ENCODE measurements at regions not wholly inside any gene's neighbourhood (a gene's known extent, or its start where the extent isn't known, plus 50 kb on each side); places are given as distances from the start of the nearest gene placed in this dataset.

GRCh38 chr17:15076991-15077663 is 188.0 kb downstream of the PMP22 start:
- POLR2A ChIA-PET: no interaction called here
- WGBS (ENCODE audit: low lambda C conversion rate): 44% methylated on average over 6 of the region's 6 CpGs
- TF ChIP-seq IKZF1 (IDR thresholded peaks at IDR 0.05): no peak
- TF ChIP-seq ZNF280D (CRISPR knock-in tag; IDR thresholded peaks at IDR 0.05): no peak
- no peak for TF ChIP-seq TFDP1 (CRISPR knock-in tag; IDR thresholded peaks at IDR 0.05; ENCODE audit: borderline replicate concordance)
- TF ChIP-seq LBX2 (CRISPR knock-in tag; IDR thresholded peaks at IDR 0.05; ENCODE audit: borderline replicate concordance): no peak
- no peak for TF ChIP-seq THYN1 (CRISPR knock-in tag; IDR thresholded peaks at IDR 0.05; ENCODE audit: borderline replicate concordance, low read depth)
- no peak for TF ChIP-seq NFKB2 (CRISPR knock-in tag; IDR thresholded peaks at IDR 0.05; ENCODE audit: borderline replicate concordance)
- no peak for TF ChIP-seq FOXO1 (CRISPR knock-in tag; IDR thresholded peaks at IDR 0.05)
- no peak for TF ChIP-seq PHF20 (CRISPR knock-in tag; IDR thresholded peaks at IDR 0.05)
- TF ChIP-seq MTA3 (CRISPR knock-in tag; IDR thresholded peaks at IDR 0.05): no peak
- no peak for TF ChIP-seq LCORL (IDR thresholded peaks at IDR 0.05)
- no peak for TF ChIP-seq LCORL (CRISPR knock-in tag; IDR thresholded peaks at IDR 0.05)
- TF ChIP-seq ZNF878 (CRISPR knock-in tag; IDR thresholded peaks at IDR 0.05): no peak
- TF ChIP-seq ZNF317 (CRISPR knock-in tag; IDR thresholded peaks at IDR 0.05): no peak
- no peak for TF ChIP-seq CHCHD3 (CRISPR knock-in tag; IDR thresholded peaks at IDR 0.05)
- TF ChIP-seq ZSCAN25 (CRISPR knock-in tag; IDR thresholded peaks at IDR 0.05): no peak
- TF ChIP-seq IKZF5 (CRISPR knock-in tag; IDR thresholded peaks at IDR 0.05): no peak
- no peak for TF ChIP-seq PATZ1 (CRISPR knock-in tag; IDR thresholded peaks at IDR 0.05)
- no peak for TF ChIP-seq GTF3A (CRISPR knock-in tag; conservative IDR thresholded peaks at IDR 0.05)
- TF ChIP-seq ZFP82 (CRISPR knock-in tag; IDR thresholded peaks at IDR 0.05; ENCODE audit: borderline replicate concordance): no peak

More at GRCh38 chr17:15076991-15077663, 188.0 kb downstream of the PMP22 start:
- Histone ChIP-seq H3K9ac (ENCODE audit: insufficient read depth, low read depth, low read length) (no peak overlapping the region), H3K79me2 (ENCODE audit: insufficient read depth, low read length) (no peaks in the 10 kb centered on the region), H3K27me3 (ENCODE audit: control insufficient read depth in 1 of 2, insufficient read depth in 2 of 2, low read length in 2 of 2) (peaks cover 0 to 19% of the 10 kb centered on the region in 2 experiments; a peak in 4 of 5 replicates), H3K27ac (ENCODE audit: extremely low read length, insufficient read depth, low read length) (no peak overlapping the region), H3K9me3 (ENCODE audit: low read length) (no peaks in the 10 kb centered on the region), H3K36me3 (replicated peaks in 1 of 2; ENCODE audit: control insufficient read depth in 1 of 2, insufficient read depth in 2 of 2, low read length in 2 of 2) (no peaks in the 10 kb centered on the region), H4K20me1 (ENCODE audit: insufficient read depth, low read length) (no peaks in the 10 kb centered on the region), H3K4me2 (ENCODE audit: low read depth, low read length) (no peak overlapping the region), H3K4me1 (ENCODE audit: insufficient read depth, low read length) (no peaks in the 10 kb centered on the region), H3K4me3 (replicated peaks in 1 of 3; ENCODE audit: insufficient read depth in 1 of 3, low read depth in 2 of 3, low read length in 3 of 3) (no peak overlapping the region), H2AFZ (ENCODE audit: low read length) (no peak overlapping the region)
- FAIRE-seq: no peak
- no peak for DNase-seq (ENCODE audit: low spot score)
- no TSS peak for BruUV-seq (replicated peaks)
- ATAC-seq: no peak
- intact Hi-C loops (cut with micrococcal nuclease; ENCODE audit: unreplicated experiment) (no loop called here), in situ Hi-C loops (cut with HindIII; ENCODE audit: extremely low pct_ligation_motif_present, low pct_unique_long_range_greater_than_20kb) (no loop called here)
- CTCF ChIA-PET (ENCODE audit: low intra/inter-chr PET ratio, low total read pairs): no interaction called here

Measured in HepG2 (cell line).